ENCODE measurements at regions not wholly inside any gene's neighbourhood (a gene's known extent, or its start where the extent isn't known, plus 50 kb on each side); places are given as distances from the start of the nearest gene placed in this dataset.
"Not testable (repeated sequence)": the region's sequence is repeated elsewhere in the genome, so short reads cannot be mapped to it uniquely, and the experiment has no call there.

- FAIRE-seq = no peak
Observed at GRCh38 chr2:164014791-164015190, 279.0 kb upstream of the FIGN start.

- FAIRE-seq = no peak
Observed at GRCh38 chr2:164014068-164014731, 278.4 kb upstream of the FIGN start.

- no peak for FAIRE-seq
Observed at GRCh38 chr2:164012581-164012980, 276.8 kb upstream of the FIGN start.

- FAIRE-seq = no peak
Observed at GRCh38 chr2:164009756-164010337, 274.0 kb upstream of the FIGN start.

GRCh38 chr2:164008752-164009151 is 272.9 kb upstream of the FIGN start:
- FAIRE-seq = no peak

- FAIRE-seq = no peak
Observed at GRCh38 chr2:164006704-164007103, 270.9 kb upstream of the FIGN start.

- FAIRE-seq = no peak
Observed at GRCh38 chr2:164000176-164000575, 264.4 kb upstream of the FIGN start.

GRCh38 chr2:163997466-163997865 is 261.7 kb upstream of the FIGN start:
- FAIRE-seq = no peak

GRCh38 chr2:163990541-163990940 is 254.7 kb upstream of the FIGN start:
- FAIRE-seq = no peak

- no peak for FAIRE-seq
Observed at GRCh38 chr2:163990101-163990500, 254.3 kb upstream of the FIGN start.

GRCh38 chr2:163987175-163987940 is 251.6 kb upstream of the FIGN start:
- no peak for FAIRE-seq

GRCh38 chr2:163984986-163985385 is 249.2 kb upstream of the FIGN start:
- no peak for FAIRE-seq

GRCh38 chr2:163983911-163984310 is 248.1 kb upstream of the FIGN start:
- FAIRE-seq = no peak

GRCh38 chr2:163982938-163983337 is 247.1 kb upstream of the FIGN start:
- FAIRE-seq = no peak

- no peak for FAIRE-seq
Observed at GRCh38 chr2:163974766-163975165, 239.0 kb upstream of the FIGN start.

- no peak for FAIRE-seq
Observed at GRCh38 chr2:163970058-163970813, 234.4 kb upstream of the FIGN start.

GRCh38 chr2:163964278-163964677 is 228.5 kb upstream of the FIGN start:
- not testable (repeated sequence) for FAIRE-seq

GRCh38 chr2:163953390-163953907 is 217.6 kb upstream of the FIGN start:
- no peak for FAIRE-seq

- FAIRE-seq = peak; percentile 71
Observed at GRCh38 chr2:163951312-163951711, 215.5 kb upstream of the FIGN start.

- FAIRE-seq = no peak
Observed at GRCh38 chr2:163949693-163950092, 213.9 kb upstream of the FIGN start.

- no peak for FAIRE-seq
Observed at GRCh38 chr2:163944347-163944737, 208.5 kb upstream of the FIGN start.

GRCh38 chr2:163943403-163944346 is 207.9 kb upstream of the FIGN start:
- no peak for FAIRE-seq
